Body of pancreas (tissue), 4 donors: ENCODE measurements at regions not wholly inside any gene's neighbourhood (a gene's known extent, or its start where the extent isn't known, plus 50 kb on each side); places are given as distances from the start of the nearest gene placed in this dataset.

Source experiments
- ATAC-seq: fragments of 150-250 bp; one replicate; pipeline ENCODE4 v1.9.1; 2016
- DNase-seq, 4 donors: peaks; one replicate each; pipeline ENCODE4 v3.0.0-alpha.2; 2019
- H3K27ac ChIP-seq, 4 donors: fragments of 200-600 bp; sonication (generic); 1 replicate in 3 of 4; 2 replicates in 1 of 4; pipeline versions ENCODE4 v1.5.1 to v1.6.1; 2016 to 2019; ENCODE audit warnings: mild to moderate bottlenecking in 1 of 4, mixed read lengths in 1 of 4, moderate library complexity in 1 of 4
- H3K27me3 ChIP-seq, 2 donors: fragments of 200-600 bp; sonication (generic); one replicate each; pipeline ENCODE4 v1.6.0; 2016; ENCODE audit warnings: mild to moderate bottlenecking in 1 of 2
- H3K36me3 ChIP-seq, 2 donors: fragments of 200-600 bp; sonication (generic); replicated peaks in 1 of 2; 2 replicates each; pipeline ENCODE4 v1.5.1; 2016; ENCODE audit warnings: low read depth in 2 of 2; ENCODE audit not compliant: insufficient read depth in 1 of 2
- H3K4me1 ChIP-seq: fragments of 200-600 bp; sonication (generic); one replicate; pipeline ENCODE4 v1.6.0; 2016
- H3K4me3 ChIP-seq, 2 donors: fragments of 200-600 bp; sonication (generic); 1 replicate in 1 of 2; 2 replicates in 1 of 2; pipeline ENCODE4 v1.5.1; 2016 to 2019
- H3K9me3 ChIP-seq, 3 donors: fragments of 200-600 bp; sonication (generic); 1 replicate in 2 of 3; 2 replicates in 1 of 3; pipeline ENCODE4 v1.5.1; 2016
- POLR2A ChIP-seq, 3 donors: fragments of 450-650 bp; IDR thresholded peaks; one replicate each; pipeline ENCODE4 v1.6.1; 2016; ENCODE audit warnings: antibody characterized with exemption in 3 of 3, mild to moderate bottlenecking in 2 of 3
- WGBS, 2 donors: methylation state at CpG; one replicate each; pipeline ENCODE4 v1.1.5; 2017; 5-methylcytosine and 5-hydroxymethylcytosine counted together
- intact Hi-C: fragments of 100-400 bp; cut with DNase I; formaldehyde crosslinking; loops from one replicate; pipeline ENCODE4 v1.15.1; 2023
- TF ChIP-seq, protein P1 (sequence below), 7 experiments: fragments of 450-650 bp in 4 of 7; fragments of 200-600 bp in 3 of 7; sonication (generic) in 3 of 7; IDR thresholded peaks; one replicate each; pipeline ENCODE4 v1.5.1; 2016 to 2019; ENCODE audit warnings: antibody characterized with exemption in 7 of 7

DNA sequence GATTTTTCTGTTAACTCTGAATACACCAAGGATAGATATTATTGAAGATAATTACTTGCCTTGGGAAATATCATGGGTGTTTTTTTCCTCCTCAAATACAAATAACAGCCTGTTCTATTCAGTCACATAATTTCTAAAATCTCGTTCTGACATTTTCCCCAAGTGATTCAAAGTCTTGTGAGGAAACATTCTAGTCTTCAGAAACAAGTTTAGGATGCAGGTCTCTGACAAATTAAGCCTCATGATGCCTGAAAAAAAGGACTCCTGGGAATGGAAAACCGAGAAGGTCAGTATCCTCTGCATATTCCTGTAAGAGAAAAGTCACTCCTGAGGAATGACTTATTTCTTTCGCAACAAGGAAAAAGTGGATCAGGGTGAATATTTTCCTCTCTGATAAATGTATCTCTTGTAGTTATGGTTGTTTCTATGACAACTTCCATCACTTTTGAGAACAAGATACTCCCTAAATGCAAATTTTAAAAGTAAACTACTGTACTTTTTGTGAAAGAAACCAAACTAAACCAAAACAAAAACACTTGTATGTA lies 384.6 kb downstream of the CNTNAP4 start:
- intact Hi-C loops = no loop called here
- H3K9me3 ChIP-seq = no peaks in the 10 kb centered on the region
- no peak for DNase-seq
- no peak for TF ChIP-seq POLR2A (IDR thresholded peaks at IDR 0.05)
- TF ChIP-seq, protein P1, sequence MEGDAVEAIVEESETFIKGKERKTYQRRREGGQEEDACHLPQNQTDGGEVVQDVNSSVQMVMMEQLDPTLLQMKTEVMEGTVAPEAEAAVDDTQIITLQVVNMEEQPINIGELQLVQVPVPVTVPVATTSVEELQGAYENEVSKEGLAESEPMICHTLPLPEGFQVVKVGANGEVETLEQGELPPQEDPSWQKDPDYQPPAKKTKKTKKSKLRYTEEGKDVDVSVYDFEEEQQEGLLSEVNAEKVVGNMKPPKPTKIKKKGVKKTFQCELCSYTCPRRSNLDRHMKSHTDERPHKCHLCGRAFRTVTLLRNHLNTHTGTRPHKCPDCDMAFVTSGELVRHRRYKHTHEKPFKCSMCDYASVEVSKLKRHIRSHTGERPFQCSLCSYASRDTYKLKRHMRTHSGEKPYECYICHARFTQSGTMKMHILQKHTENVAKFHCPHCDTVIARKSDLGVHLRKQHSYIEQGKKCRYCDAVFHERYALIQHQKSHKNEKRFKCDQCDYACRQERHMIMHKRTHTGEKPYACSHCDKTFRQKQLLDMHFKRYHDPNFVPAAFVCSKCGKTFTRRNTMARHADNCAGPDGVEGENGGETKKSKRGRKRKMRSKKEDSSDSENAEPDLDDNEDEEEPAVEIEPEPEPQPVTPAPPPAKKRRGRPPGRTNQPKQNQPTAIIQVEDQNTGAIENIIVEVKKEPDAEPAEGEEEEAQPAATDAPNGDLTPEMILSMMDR (IDR thresholded peaks at IDR 0.05) = no peak
- H3K36me3 ChIP-seq = no peaks in the 10 kb centered on the region
- H3K4me3 ChIP-seq = no peak overlapping the region
- ATAC-seq = no peak
- no peak overlapping the region for H3K27ac ChIP-seq
- 63 to 71% methylated on average over 3 of the region's 3 CpGs for WGBS, 2 donors
- H3K27me3 ChIP-seq = no peaks in the 10 kb centered on the region
- no peaks in the 10 kb centered on the region for H3K4me1 ChIP-seq

DNA sequence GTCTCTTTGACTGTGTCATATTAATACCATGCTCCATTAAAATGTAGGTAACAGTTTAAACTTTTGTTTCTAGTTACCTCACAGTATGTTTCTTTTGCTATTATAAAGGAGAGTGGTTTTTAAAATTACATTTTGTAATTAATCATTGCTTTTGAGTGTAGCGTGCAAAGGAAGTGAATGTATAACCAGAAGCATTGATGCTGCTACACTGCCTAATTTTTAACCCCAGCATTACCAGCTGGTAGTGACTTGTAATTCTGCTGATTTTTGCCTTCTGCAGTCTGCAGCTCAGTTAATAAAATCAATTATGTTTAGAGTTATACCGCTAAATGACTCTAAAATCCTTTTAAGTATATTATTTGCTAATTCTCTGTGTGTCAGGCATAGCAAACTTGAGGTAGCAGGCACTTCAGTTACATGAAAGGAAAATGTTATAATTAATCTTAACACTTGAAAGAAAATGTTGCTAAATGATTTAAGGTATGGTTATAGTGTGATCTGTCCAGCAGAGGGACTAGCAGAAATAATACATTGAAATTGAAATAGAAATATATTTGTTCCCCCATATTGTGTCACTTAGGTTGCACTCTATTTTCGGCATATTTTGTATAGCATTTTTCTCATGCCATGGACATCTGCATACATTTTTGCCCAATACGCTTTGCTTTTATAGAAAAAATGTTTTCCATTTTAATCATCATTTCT lies 388.5 kb downstream of the CNTNAP4 start:
- intact Hi-C loops = no loop called here
- TF ChIP-seq POLR2A (IDR thresholded peaks at IDR 0.05) = no peak
- TF ChIP-seq, protein P1 (IDR thresholded peaks at IDR 0.05) = peak in 1 of 7 experiments; percentile 10
- no peak for ATAC-seq
- no peak overlapping the region for H3K4me3 ChIP-seq
- H3K36me3 ChIP-seq = no peaks in the 10 kb centered on the region
- WGBS, 2 donors = 46 to 50% methylated on average over 4 of the region's 4 CpGs
- DNase-seq = no peak
- H3K27ac ChIP-seq = no peak overlapping the region
- no peaks in the 10 kb centered on the region for H3K27me3 ChIP-seq
- no peaks in the 10 kb centered on the region for H3K9me3 ChIP-seq
- H3K4me1 ChIP-seq = no peaks in the 10 kb centered on the region

DNA sequence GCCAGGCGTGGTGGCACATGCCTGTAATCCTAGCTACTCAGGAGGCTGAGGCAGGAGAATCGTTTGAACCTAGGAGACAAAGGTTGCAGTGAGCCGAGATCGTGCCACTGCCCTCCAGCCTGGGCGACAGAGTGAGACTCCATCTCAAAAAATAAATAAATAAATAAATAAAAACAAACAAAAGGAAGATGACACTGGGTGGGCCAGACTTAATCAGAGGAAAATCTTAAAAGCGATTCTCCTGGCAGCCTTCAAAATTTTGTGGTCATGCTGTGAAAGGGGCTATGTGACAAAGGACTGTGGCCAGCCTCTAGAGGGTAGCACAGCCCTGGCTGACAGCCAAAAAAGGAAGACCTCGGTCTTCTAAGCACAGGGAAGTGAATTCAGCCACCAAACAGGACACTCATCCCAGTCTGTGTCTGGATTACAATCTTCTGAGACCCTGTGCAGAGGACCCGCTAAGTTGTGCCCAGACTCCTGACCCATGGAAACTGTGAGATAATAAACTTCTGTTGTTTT lies 391.1 kb downstream of the CNTNAP4 start:
- Histone ChIP-seq H3K4me3 (no peak overlapping the region), H3K4me1 (no peaks in the 10 kb centered on the region), H3K36me3 (no peaks in the 10 kb centered on the region), H3K27me3 (no peaks in the 10 kb centered on the region), H3K27ac (no peak overlapping the region), H3K9me3 (no peaks in the 10 kb centered on the region)
- intact Hi-C loops = no loop called here
- no peak for ATAC-seq
- TF ChIP-seq POLR2A (IDR thresholded peaks at IDR 0.05) = no peak
- TF ChIP-seq, protein P1 (IDR thresholded peaks at IDR 0.05) = no peak
- WGBS, 2 donors = 79 to 81% methylated on average over 8 of the region's 8 CpGs
- DNase-seq = peak in 1 of 4 donors; percentile 12

DNA sequence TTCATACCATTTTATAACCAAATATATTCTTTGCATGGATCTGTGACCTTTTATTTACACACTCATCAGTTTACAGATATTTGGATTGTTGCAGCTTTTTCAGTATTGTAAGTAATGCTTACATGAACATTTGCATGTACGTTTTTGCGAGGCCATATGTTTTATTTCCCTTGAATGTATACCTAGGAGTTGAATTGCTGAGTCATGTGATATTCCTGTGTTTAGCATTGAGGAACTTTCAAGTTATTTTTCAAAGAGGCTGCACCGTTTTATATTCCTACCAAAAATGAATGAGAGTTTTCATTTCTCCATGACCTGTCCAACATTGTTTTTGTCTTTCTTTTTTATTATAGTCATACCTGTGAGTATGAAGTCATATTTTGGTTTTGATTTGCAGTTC lies 392.1 kb downstream of the CNTNAP4 start:
- WGBS, 2 donors = 69 to 79% methylated on average over 3 of the region's 3 CpGs
- H3K36me3 ChIP-seq = no peaks in the 10 kb centered on the region
- no peak for TF ChIP-seq POLR2A (IDR thresholded peaks at IDR 0.05)
- TF ChIP-seq, protein P1 (IDR thresholded peaks at IDR 0.05) = no peak
- H3K4me1 ChIP-seq = no peaks in the 10 kb centered on the region
- DNase-seq (no peak), ATAC-seq (no peak)
- H3K9me3 ChIP-seq = no peaks in the 10 kb centered on the region
- intact Hi-C loops = no loop called here
- no peaks in the 10 kb centered on the region for H3K27me3 ChIP-seq
- no peak overlapping the region for H3K4me3 ChIP-seq
- H3K27ac ChIP-seq = no peak overlapping the region
